ENCODE measurements at regions not wholly inside any gene's neighbourhood (a gene's known extent, or its start where the extent isn't known, plus 50 kb on each side); places are given as distances from the start of the nearest gene placed in this dataset.
"Not testable (repeated sequence)": the region's sequence is repeated elsewhere in the genome, so short reads cannot be mapped to it uniquely, and the experiment has no call there.

GRCh38 chr3:163513149-163513657, 1565.1 kb downstream of the SI start:
- Mint-ChIP-seq H3K36me3 (ENCODE audit: insufficient read depth, unreplicated experiment) (no peaks in the 10 kb centered on the region), H3K27ac (ENCODE audit: unreplicated experiment) (no peak overlapping the region), H3K4me3 (ENCODE audit: low read depth, unreplicated experiment) (no peak overlapping the region), H3K9me3 (ENCODE audit: low read depth, unreplicated experiment) (no peaks in the 10 kb centered on the region), H3K27me3 (ENCODE audit: unreplicated experiment) (no peaks in the 10 kb centered on the region), H3K4me1 (ENCODE audit: low read depth, unreplicated experiment) (peaks cover 8% of the 10 kb centered on the region)
- no peak for DNase-seq
- intact Hi-C loops (cut with micrococcal nuclease; ENCODE audit: unreplicated experiment) = no loop called here
- no TSS peak for BruUV-seq (replicated peaks)
- no peak for TF ChIP-seq CTCF (IDR thresholded peaks at IDR 0.05; ENCODE audit: unreplicated experiment)
- CTCF ChIA-PET = no interaction called here

- Mint-ChIP-seq H3K4me3 (ENCODE audit: low read depth, unreplicated experiment) (no peak overlapping the region), H3K27ac (ENCODE audit: unreplicated experiment) (no peak overlapping the region), H3K36me3 (ENCODE audit: insufficient read depth, unreplicated experiment) (no peaks in the 10 kb centered on the region), H3K4me1 (ENCODE audit: low read depth, unreplicated experiment) (no peaks in the 10 kb centered on the region), H3K27me3 (ENCODE audit: unreplicated experiment) (no peaks in the 10 kb centered on the region), H3K9me3 (ENCODE audit: low read depth, unreplicated experiment) (no peaks in the 10 kb centered on the region)
- CTCF ChIA-PET = interaction anchor here (1.2 kb wide), 1 partner anchor 53 kb away, joined by 3 read pairs; no protein-coding TSS in a partner anchor
- no peak for DNase-seq
- no peak for TF ChIP-seq CTCF (IDR thresholded peaks at IDR 0.05; ENCODE audit: unreplicated experiment)
- intact Hi-C loops (cut with micrococcal nuclease; ENCODE audit: unreplicated experiment) = no loop called here
- BruUV-seq (replicated peaks) = no TSS peak
Observed at GRCh38 chr3:163508206-163508605, 1570.1 kb downstream of the SI start.

GRCh38 chr3:163504974-163505373, 1573.3 kb downstream of the SI start:
- intact Hi-C loops (cut with micrococcal nuclease; ENCODE audit: unreplicated experiment) = no loop called here
- H3K4me1 Mint-ChIP-seq (ENCODE audit: low read depth, unreplicated experiment) = no peaks in the 10 kb centered on the region
- H3K4me3 Mint-ChIP-seq (ENCODE audit: low read depth, unreplicated experiment) = no peak overlapping the region
- no peaks in the 10 kb centered on the region for H3K27me3 Mint-ChIP-seq (ENCODE audit: unreplicated experiment)
- no peak for DNase-seq
- H3K27ac Mint-ChIP-seq (ENCODE audit: unreplicated experiment) = no peak overlapping the region
- peaks cover 4% of the 10 kb centered on the region for H3K9me3 Mint-ChIP-seq (ENCODE audit: low read depth, unreplicated experiment)
- CTCF ChIA-PET = no interaction called here
- no peaks in the 10 kb centered on the region for H3K36me3 Mint-ChIP-seq (ENCODE audit: insufficient read depth, unreplicated experiment)
- TF ChIP-seq CTCF (IDR thresholded peaks at IDR 0.05; ENCODE audit: unreplicated experiment) = no peak
- no TSS peak for BruUV-seq (replicated peaks)

DNA sequence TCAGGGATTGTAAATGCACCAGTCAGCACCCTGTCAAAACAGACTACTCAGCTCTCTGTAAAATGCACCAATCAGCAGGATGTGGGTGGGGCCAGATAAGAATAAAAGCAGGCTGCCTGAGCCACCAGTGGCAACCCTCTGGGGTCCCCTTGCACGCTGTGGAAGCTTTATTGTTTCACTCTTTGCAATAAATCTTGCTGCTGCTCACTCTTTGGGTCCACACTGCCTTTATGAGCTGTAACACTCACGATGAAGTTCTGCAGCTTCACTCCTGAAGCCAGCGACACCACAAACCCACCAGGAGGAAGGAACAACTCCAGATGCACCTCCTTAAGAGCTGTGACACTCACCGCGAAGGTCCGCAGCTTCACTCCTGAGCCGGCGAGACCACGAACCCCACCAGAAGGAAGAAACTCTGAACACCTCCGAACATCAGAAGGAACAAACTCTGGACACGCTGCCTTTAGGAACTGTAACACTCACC, 1578.5 kb downstream of the SI start:
- H3K4me3 Mint-ChIP-seq (ENCODE audit: low read depth, unreplicated experiment); H3K4me1 Mint-ChIP-seq (ENCODE audit: low read depth, unreplicated experiment); BruUV-seq (replicated peaks); H3K27me3 Mint-ChIP-seq (ENCODE audit: unreplicated experiment); H3K27ac Mint-ChIP-seq (ENCODE audit: unreplicated experiment); CTCF ChIA-PET; H3K36me3 Mint-ChIP-seq (ENCODE audit: insufficient read depth, unreplicated experiment); DNase-seq: not testable (repeated sequence)
- peaks cover 11% of the 10 kb centered on the region for H3K9me3 Mint-ChIP-seq (ENCODE audit: low read depth, unreplicated experiment)
- intact Hi-C loops (cut with micrococcal nuclease; ENCODE audit: unreplicated experiment) = loop anchor here (10.0 kb wide), 1 partner anchor 985 kb away; no protein-coding TSS in a partner anchor

DNA sequence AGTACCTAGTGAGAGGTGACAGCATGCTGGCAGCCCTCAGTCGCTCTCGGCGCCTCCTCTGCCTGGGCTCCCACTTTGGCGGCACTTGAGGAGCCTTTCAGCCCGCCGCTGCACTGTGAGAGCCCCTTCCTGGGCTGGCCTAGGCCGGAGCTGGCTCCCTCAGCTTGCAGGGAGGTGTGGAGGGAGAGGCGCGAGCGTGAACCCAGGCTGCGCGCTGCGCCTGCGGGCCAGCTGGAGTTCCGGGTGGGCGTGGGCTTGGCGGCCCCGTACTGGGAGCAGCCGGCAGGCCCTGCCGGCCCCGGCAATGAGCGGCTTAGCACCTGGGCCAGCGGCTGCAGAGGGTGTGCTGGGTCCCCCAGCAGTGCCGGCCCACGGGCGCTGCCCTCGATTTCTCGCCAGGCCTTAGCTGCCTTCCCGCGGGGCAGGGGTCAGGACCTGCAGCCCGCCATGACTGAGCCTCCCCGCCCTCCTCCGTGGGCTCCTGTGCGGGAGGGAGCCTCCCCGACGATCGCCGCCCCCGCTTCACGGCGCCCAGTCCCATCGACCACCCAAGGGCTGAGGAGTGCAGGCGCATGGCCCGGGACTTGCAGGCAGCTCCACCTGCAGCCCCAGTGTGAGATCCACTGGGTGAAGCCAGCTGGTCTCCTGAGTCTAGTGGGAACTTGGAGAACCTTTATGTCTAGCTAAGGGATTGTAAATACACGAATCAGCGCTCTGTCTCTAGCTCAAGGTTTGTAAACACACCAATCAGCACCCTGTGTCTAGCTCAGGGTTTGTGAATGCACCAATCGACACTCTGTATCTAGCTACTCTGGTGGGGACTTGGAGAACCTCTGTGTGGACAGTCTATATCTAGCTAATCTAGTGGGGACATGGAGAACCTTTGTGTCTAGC, 1579.2 kb downstream of the SI start:
- H3K4me1 Mint-ChIP-seq (ENCODE audit: low read depth, unreplicated experiment); DNase-seq; H3K27ac Mint-ChIP-seq (ENCODE audit: unreplicated experiment); BruUV-seq (replicated peaks); H3K4me3 Mint-ChIP-seq (ENCODE audit: low read depth, unreplicated experiment); CTCF ChIA-PET; H3K36me3 Mint-ChIP-seq (ENCODE audit: insufficient read depth, unreplicated experiment); H3K27me3 Mint-ChIP-seq (ENCODE audit: unreplicated experiment): not testable (repeated sequence)
- peaks cover 11% of the 10 kb centered on the region for H3K9me3 Mint-ChIP-seq (ENCODE audit: low read depth, unreplicated experiment)
- intact Hi-C loops (cut with micrococcal nuclease; ENCODE audit: unreplicated experiment) = loop anchor here (10.0 kb wide), 1 partner anchor 984 kb away; no protein-coding TSS in a partner anchor

Data from Calu3 (cell line).